Common myeloid progenitor, CD34-positive (primary cell): ENCODE measurements at regions not wholly inside any gene's neighbourhood (a gene's known extent, or its start where the extent isn't known, plus 50 kb on each side); places are given as distances from the start of the nearest gene placed in this dataset.

Experiments
- CTCF ChIA-PET: fragments of 350-600 bp; sonication (Branson Sonifier 250); formaldehyde crosslinking; loops from one replicate; lab custom pipeline; 2021; ENCODE audit warnings: antibody characterized with exemption; lab: Charles Lee
- POLR2A ChIA-PET: fragments of 350-600 bp; sonication (Branson Sonifier 250); formaldehyde crosslinking; loops from one replicate; lab custom pipeline; 2021; ENCODE audit warnings: antibody characterized with exemption; lab: Charles Lee
- DNase-seq, 3 donors: peaks; one replicate each; pipeline versions ENCODE4 v3.0.0 to v3.0.0-alpha.2; 2013
- H3K27ac ChIP-seq, 2 experiments: 1 replicate in 1 of 2; 2 replicates in 1 of 2; pipeline ENCODE4 v1.7.0; 2013; ENCODE audit warnings: inconsistent platforms in 2 of 2, low read length in 2 of 2, mild to moderate bottlenecking in 2 of 2, low read depth in 1 of 2, moderate library complexity in 1 of 2; ENCODE audit not compliant: severe bottlenecking in 2 of 2, insufficient read depth in 1 of 2, poor library complexity in 1 of 2
- H3K27me3 ChIP-seq, 5 experiments: replicated peaks in 2 of 5; 1 replicate in 3 of 5; 2 replicates in 2 of 5; pipeline versions ENCODE4 v1.6.1 to v1.7.0; 2013; ENCODE audit warnings: low read length in 4 of 5, mild to moderate bottlenecking in 2 of 5, moderate library complexity in 2 of 5, inconsistent platforms in 1 of 5; ENCODE audit not compliant: insufficient read depth in 5 of 5, control insufficient read depth in 4 of 5
- H3K36me3 ChIP-seq, 4 experiments: 1 replicate in 2 of 4; 2 replicates in 2 of 4; pipeline versions ENCODE4 v1.6.1 to v1.7.0; 2013; ENCODE audit warnings: low read length in 3 of 4, control low read depth in 1 of 4, mild to moderate bottlenecking in 1 of 4; ENCODE audit not compliant: control insufficient read depth in 4 of 4, insufficient read depth in 4 of 4
- H3K4me1 ChIP-seq, 4 experiments: 1 replicate in 3 of 4; 2 replicates in 1 of 4; pipeline versions ENCODE4 v1.6.1 to v1.7.1; 2013; ENCODE audit warnings: low read length in 3 of 4, mild to moderate bottlenecking in 3 of 4, control low read depth in 1 of 4, inconsistent platforms in 1 of 4, moderate library complexity in 1 of 4; ENCODE audit not compliant: control insufficient read depth in 4 of 4, insufficient read depth in 4 of 4; ENCODE audit errors: control extremely low read depth in 1 of 4
- H3K4me3 ChIP-seq, 7 experiments: 1 replicate in 4 of 7; 2 replicates in 3 of 7; pipeline versions ENCODE4 v1.5.1 to v1.7.0; 2013; ENCODE audit warnings: mild to moderate bottlenecking in 7 of 7, low read length in 6 of 7, moderate library complexity in 6 of 7, inconsistent platforms in 2 of 7, low read depth in 2 of 7, control low read depth in 1 of 7; ENCODE audit not compliant: insufficient read depth in 4 of 7, control insufficient read depth in 1 of 7; ENCODE audit errors: extremely low read depth in 1 of 7
- H3K9me3 ChIP-seq, 5 experiments: 1 replicate in 4 of 5; 2 replicates in 1 of 5; pipeline versions ENCODE4 v1.6.1 to v1.7.1; 2013; ENCODE audit warnings: low read length in 4 of 5, mild to moderate bottlenecking in 2 of 5, inconsistent platforms in 1 of 5, low read depth in 1 of 5, moderate library complexity in 1 of 5; ENCODE audit not compliant: control insufficient read depth in 4 of 5, insufficient read depth in 2 of 5; ENCODE audit errors: control extremely low read depth in 1 of 5
- WGBS: methylation state at CpG from one replicate; pipeline ENCODE4 v1.1.5; 2013; ENCODE audit not compliant: insufficient coverage; 5-methylcytosine and 5-hydroxymethylcytosine counted together

DNA sequence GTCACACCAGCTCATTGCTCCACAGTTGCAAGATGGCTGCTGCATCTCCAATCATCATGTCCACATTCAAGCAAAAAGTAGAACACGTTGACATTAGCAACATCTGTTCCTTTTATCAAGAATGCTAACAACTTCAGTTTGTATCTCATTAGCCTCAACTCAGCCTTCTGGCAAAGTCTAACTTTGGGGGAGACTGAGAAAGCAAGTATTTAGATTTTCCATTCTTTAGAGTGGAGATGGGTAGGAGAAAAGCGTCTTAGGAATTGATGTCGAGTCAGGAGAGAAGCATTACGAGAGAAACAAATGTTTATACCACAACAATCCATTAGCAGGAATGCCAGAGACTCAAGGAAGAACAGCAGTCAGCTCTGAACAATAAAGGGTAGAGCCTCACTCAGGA lies 446.3 kb downstream of the ENC1 start:
- CTCF ChIA-PET, result interaction anchor here (0.6 to 1.6 kb wide), 2 partner anchors 18 to 97 kb away, joined by 3 to 4 read pairs; no protein-coding TSS in a partner anchor

DNA sequence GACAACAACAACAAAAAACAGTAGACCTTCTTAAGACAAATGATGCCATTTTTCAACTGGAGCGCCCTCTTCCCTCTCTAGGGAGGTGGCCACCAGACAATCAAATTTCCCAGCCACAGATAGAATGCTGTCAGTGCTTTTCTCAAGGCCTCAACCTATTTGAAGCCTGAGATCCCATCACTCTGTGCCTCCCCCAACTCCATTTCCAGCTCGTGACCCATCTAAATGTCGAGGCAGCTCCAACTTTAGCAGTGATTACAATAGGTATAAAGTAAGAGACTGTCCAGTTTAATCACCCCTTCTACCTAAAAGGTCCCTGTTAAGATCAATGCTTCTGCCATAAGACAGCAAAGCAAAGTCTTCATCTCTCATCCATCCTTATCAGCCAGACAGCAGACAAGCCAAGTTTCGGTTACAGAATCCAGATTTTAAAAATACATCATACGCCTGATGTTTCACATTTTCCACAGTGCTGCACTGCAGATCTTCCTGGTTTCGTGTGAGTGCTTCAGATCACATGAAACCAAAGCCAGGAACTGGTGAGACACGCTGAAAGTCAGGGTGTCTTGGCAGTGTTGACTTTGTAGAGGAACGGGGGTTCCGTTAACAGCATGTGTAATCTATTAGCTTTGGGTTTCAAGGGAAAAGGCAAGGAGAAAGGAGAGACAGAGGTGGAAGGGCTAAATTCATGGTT lies 447.8 kb downstream of the ENC1 start:
- CTCF ChIA-PET, result no interaction called here
- Histone ChIP-seq H3K4me3 (no peak overlapping the region), H3K36me3 (no peaks in the 10 kb centered on the region), H3K9me3 (peaks cover 0 to 4% (median 0%) of the 10 kb centered on the region in 5 experiments), H3K27me3 (no peaks in the 10 kb centered on the region), H3K4me1 (no peaks in the 10 kb centered on the region), H3K27ac (no peak overlapping the region)
- WGBS, result 96% methylated on average over 6 of the region's 9 CpGs
- POLR2A ChIA-PET, result no interaction called here
- DNase-seq, result no peak

More for the DNA sequence above, 446.3 kb downstream of the ENC1 start:
- no peak for DNase-seq
- Histone ChIP-seq H3K36me3 (no peaks in the 10 kb centered on the region), H3K27me3 (no peaks in the 10 kb centered on the region), H3K9me3 (peaks cover 0 to under 1% (median 0%) of the 10 kb centered on the region in 5 experiments), H3K27ac (no peak overlapping the region), H3K4me3 (no peak overlapping the region), H3K4me1 (no peaks in the 10 kb centered on the region)
- POLR2A ChIA-PET, result no interaction called here
- no CpG with 5 or more reads among the region's 4 CpGs for WGBS

DNA sequence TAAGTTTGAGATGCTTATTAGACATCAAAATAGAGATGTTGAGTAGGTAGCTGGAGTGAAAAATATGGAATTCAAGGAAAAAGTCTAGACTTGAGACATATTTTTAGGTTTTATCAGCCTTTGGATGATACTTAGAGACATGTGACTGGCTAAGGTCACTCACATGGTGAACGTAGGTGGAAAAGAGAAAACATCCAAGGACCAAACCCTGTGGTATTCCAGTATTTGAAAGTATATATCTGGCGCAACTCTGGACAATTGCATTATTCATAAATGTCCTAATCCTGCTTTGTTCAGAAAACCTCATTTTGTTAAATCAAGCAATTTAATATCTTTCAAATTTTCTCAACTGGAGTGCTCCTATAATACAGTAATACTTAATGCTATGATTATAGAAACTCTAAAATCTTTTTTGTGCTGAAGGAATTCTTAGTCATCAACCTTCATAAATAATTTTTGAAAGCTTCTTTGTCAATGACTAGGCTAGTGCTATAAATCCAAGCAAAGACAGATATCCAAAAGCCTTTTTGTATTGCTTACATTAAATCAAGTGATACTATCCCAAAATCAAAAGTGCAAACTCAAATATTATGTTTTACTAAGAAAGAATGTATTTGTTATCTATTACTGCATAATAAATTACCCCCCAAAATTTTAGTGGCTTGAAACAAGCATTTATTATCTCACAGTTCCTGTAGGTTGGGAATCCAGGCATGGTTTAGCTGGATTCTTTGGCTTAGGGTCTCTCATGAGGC lies 452.0 kb downstream of the ENC1 start:
- CTCF ChIA-PET, result no interaction called here
- no peak overlapping the region for H3K4me3 ChIP-seq
- 93% methylated on average over 2 of the region's 2 CpGs for WGBS
- no peak overlapping the region for H3K27ac ChIP-seq
- POLR2A ChIA-PET, result no interaction called here
- H3K4me1 ChIP-seq, result no peaks in the 10 kb centered on the region
- no peaks in the 10 kb centered on the region for H3K36me3 ChIP-seq
- no peak for DNase-seq
- peaks cover 0 to 4% (median 0%) of the 10 kb centered on the region in 5 experiments for H3K9me3 ChIP-seq
- H3K27me3 ChIP-seq, result no peaks in the 10 kb centered on the region

DNA sequence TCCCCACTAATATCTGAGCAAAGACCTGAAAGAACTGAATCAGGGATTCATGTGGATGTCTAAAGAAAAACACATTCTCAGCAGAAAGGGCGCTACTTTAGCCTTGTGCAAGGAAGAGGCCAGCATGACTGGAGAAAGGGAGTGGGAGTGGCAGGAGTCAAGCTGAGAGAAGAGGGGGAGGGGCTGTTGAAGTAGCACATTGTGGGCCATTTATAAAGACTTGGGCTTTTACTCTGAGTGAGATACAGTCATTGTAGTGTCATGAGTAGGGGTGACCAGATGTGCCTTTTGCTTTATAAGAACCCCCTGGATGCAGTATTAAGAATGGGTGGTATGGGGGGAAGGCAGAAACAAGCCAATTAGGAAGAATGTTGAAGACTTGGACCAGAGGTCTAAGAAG lies 452.8 kb downstream of the ENC1 start:
- peaks cover 0 to 4% (median 0%) of the 10 kb centered on the region in 5 experiments for H3K9me3 ChIP-seq
- no peak overlapping the region for H3K27ac ChIP-seq
- H3K27me3 ChIP-seq, result no peaks in the 10 kb centered on the region
- DNase-seq, result no peak
- no peak overlapping the region for H3K4me3 ChIP-seq
- H3K36me3 ChIP-seq, result no peaks in the 10 kb centered on the region
- ChIA-PET CTCF (no interaction called here), POLR2A (no interaction called here)
- WGBS, result 100% methylated on average over 1 of the region's 1 CpG
- no peaks in the 10 kb centered on the region for H3K4me1 ChIP-seq

DNA sequence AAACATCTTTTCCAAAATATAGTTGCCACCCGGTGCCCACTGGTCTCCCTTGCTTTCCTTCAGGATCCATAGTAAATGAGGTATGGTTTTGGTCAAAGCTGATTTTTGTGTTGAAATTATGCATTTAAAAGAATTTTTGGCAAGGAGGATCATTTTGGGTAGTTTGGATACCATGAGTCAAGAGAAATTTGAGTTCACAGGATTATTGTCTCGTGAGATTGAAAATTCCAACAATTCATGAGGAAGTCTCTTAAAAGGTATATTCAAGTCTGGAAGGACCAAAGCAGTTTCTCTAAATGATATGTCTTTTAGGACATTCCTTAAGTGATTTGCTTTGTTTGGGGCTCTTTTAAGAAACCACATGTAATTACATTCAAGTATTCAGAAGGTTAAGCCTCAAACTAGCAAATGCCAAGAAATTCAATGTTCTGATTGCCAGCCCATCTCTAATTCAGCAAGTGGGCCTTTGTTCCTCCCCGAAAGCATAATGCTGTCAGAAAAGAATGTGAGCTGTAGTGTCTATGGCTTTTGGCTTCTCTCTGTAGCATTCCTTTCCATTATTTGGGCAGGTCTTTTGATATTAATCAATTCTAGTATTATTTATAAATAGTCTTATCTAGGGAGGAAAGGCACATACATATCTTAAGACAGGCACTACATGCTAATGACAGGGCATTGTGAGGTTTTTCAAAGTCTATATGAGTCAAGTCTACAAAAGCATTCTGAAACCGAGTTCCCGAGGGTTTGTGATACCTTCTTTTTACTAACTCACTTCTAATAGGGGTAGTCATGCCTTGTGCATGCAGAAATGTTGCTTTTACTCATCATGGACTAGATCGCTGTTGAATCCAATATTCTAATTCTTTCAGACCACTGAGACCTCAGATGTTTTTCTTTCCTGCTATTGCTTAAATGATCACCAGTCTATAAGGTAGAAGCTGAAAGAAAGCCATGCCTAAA lies 453.9 kb downstream of the ENC1 start:
- Histone ChIP-seq H3K36me3 (no peaks in the 10 kb centered on the region), H3K9me3 (peaks cover 0 to 4% (median 0%) of the 10 kb centered on the region in 5 experiments), H3K27me3 (no peaks in the 10 kb centered on the region), H3K27ac (no peak overlapping the region), H3K4me3 (no peak overlapping the region), H3K4me1 (no peaks in the 10 kb centered on the region)
- WGBS, result 100% methylated on average over 1 of the region's 6 CpGs
- ChIA-PET CTCF (no interaction called here), POLR2A (no interaction called here)
- DNase-seq, result no peak

DNA sequence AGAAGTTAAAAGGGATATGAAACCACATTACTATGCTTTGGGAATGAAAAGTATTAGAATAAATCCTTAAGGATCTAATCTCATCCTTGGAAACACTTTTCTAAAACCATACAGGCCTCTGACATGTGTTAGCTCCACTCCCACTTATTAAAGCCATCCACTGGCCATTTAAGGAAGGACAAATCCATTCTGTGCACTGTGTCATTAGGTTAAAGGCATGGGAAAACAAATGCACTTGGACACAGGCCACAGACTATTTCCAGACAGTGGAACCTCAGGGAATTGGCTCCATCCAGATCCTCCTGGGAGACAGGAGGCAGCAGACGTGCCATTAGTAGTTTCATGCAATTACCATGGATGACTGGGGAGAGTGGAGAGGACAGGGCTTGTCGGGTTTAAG lies 454.9 kb downstream of the ENC1 start:
- no peak overlapping the region for H3K4me3 ChIP-seq
- 100% methylated on average over 1 of the region's 2 CpGs for WGBS
- H3K27ac ChIP-seq, result no peak overlapping the region
- ChIA-PET CTCF (no interaction called here), POLR2A (no interaction called here)
- DNase-seq, result no peak
- peaks cover 0 to 4% (median 0%) of the 10 kb centered on the region in 5 experiments for H3K9me3 ChIP-seq
- no peaks in the 10 kb centered on the region for H3K36me3 ChIP-seq
- H3K4me1 ChIP-seq, result no peaks in the 10 kb centered on the region
- peaks cover 0 to 2% (median 0%) of the 10 kb centered on the region in 5 experiments for H3K27me3 ChIP-seq
